Fibroblast of mammary gland (primary cell): ENCODE measurements at regions not wholly inside any gene's neighbourhood (a gene's known extent, or its start where the extent isn't known, plus 50 kb on each side); places are given as distances from the start of the nearest gene placed in this dataset.

Experiments used
- DNase-seq: peaks from one replicate; pipeline ENCODE4 v3.0.0-alpha.2; 2010; ENCODE audit warnings: low read depth
- H3K4me3 ChIP-seq: 2 replicates; pipeline ENCODE4 v1.5.1; 2011; ENCODE audit warnings: low read depth, mild to moderate bottlenecking, low read length, moderate library complexity; ENCODE audit not compliant: control insufficient read depth
- CTCF ChIP-seq: conservative IDR thresholded peaks from 2 replicates; pipeline ENCODE4 v1.5.1; 2011; ENCODE audit warnings: low read depth, low read length, inconsistent platforms; ENCODE audit not compliant: control insufficient read depth, insufficient read depth

- peak overlapping the region; percentile 83 for H3K4me3 ChIP-seq
- no peak for TF ChIP-seq CTCF
- peak; percentile 33 for DNase-seq
These were observed 136.0 kb upstream of the CCDC54 start for GRCh38 chr3:107241217-107241616.

GRCh38 chr3:107242579-107242978 lies 134.7 kb upstream of the CCDC54 start:
- peak overlapping the region; percentile 83 for H3K4me3 ChIP-seq
- no peak for DNase-seq
- no peak for TF ChIP-seq CTCF

GRCh38 chr3:107247116-107247515 lies 130.1 kb upstream of the CCDC54 start:
- no peak for TF ChIP-seq CTCF
- H3K4me3 ChIP-seq = no peak overlapping the region
- DNase-seq = no peak

- no peak overlapping the region for H3K4me3 ChIP-seq
- no peak for TF ChIP-seq CTCF
- DNase-seq = no peak
These were observed 128.1 kb upstream of the CCDC54 start for GRCh38 chr3:107249132-107249531.

- DNase-seq = no peak
- H3K4me3 ChIP-seq = no peak overlapping the region
- no peak for TF ChIP-seq CTCF
These were observed 127.0 kb upstream of the CCDC54 start for GRCh38 chr3:107250221-107250620.

- no peak for TF ChIP-seq CTCF
- H3K4me3 ChIP-seq = no peak overlapping the region
- DNase-seq = no peak
These were observed 125.4 kb upstream of the CCDC54 start for GRCh38 chr3:107251819-107252218.

GRCh38 chr3:107256963-107257362 lies 120.3 kb upstream of the CCDC54 start:
- H3K4me3 ChIP-seq = no peak overlapping the region
- no peak for DNase-seq
- TF ChIP-seq CTCF = no peak
